Esophagus muscularis mucosa (tissue), 4 donors: ENCODE measurements at regions not wholly inside any gene's neighbourhood (a gene's known extent, or its start where the extent isn't known, plus 50 kb on each side); places are given as distances from the start of the nearest gene placed in this dataset.
A peak's percentile ranks its signal among the peaks of the same experiment; 100 is the strongest.

Experiments
- DNase-seq: peaks from one replicate; pipeline ENCODE4 v3.0.0-alpha.2; 2017; ENCODE audit errors: extremely low spot score
- H3K27ac ChIP-seq, 4 donors: fragments of 200-600 bp; sonication (generic); replicated peaks in 1 of 4; 1 replicate in 3 of 4; 2 replicates in 1 of 4; pipeline ENCODE4 v1.5.1; 2016 to 2019; ENCODE audit warnings: mild to moderate bottlenecking in 1 of 4
- H3K27me3 ChIP-seq, 4 donors: fragments of 200-600 bp; sonication (generic); one replicate each; pipeline versions ENCODE4 v1.5.1 to v1.6.0; 2016 to 2019
- H3K36me3 ChIP-seq, 4 donors: fragments of 200-600 bp; sonication (generic); one replicate each; pipeline ENCODE4 v1.5.1; 2016 to 2019
- H3K4me1 ChIP-seq, 4 donors: fragments of 200-600 bp; sonication (generic); one replicate each; pipeline ENCODE4 v1.5.1; 2016 to 2019
- H3K4me3 ChIP-seq, 4 donors: fragments of 200-600 bp; sonication (generic); 1 replicate in 2 of 4; 2 replicates in 2 of 4; pipeline ENCODE4 v1.5.1; 2016 to 2019; ENCODE audit warnings: mild to moderate bottlenecking in 4 of 4, moderate library complexity in 1 of 4
- H3K9me3 ChIP-seq, 4 donors: fragments of 200-600 bp; sonication (generic); 1 replicate in 3 of 4; 2 replicates in 1 of 4; pipeline ENCODE4 v1.5.1; 2016 to 2019
- CTCF ChIP-seq, 3 experiments: fragments of 200-600 bp in 2 of 3; fragments of 450-650 bp in 1 of 3; sonication (generic) in 2 of 3; IDR thresholded peaks; one replicate each; pipeline ENCODE4 v1.5.1; 2017 to 2019; ENCODE audit warnings: antibody characterized with exemption in 3 of 3, mild to moderate bottlenecking in 2 of 3, moderate library complexity in 1 of 3
- EP300 ChIP-seq: sonication (generic); formaldehyde crosslinking; IDR thresholded peaks from one replicate; pipeline ENCODE4 v1.6.1; 2017; ENCODE audit warnings: antibody characterized with exemption
- POLR2A ChIP-seq: fragments of 450-650 bp; IDR thresholded peaks from one replicate; pipeline ENCODE4 v1.6.1; 2017; ENCODE audit warnings: antibody characterized with exemption, moderate library complexity, mild to moderate bottlenecking, low read depth
- POLR2AphosphoS5 ChIP-seq, 2 donors: sonication (generic); formaldehyde crosslinking; IDR thresholded peaks; one replicate each; pipeline ENCODE4 v1.6.1; 2017; ENCODE audit warnings: antibody characterized with exemption in 2 of 2
- WGBS: methylation state at CpG from one replicate; pipeline ENCODE4 v1.1.5; 2018; 5-methylcytosine and 5-hydroxymethylcytosine counted together
- intact Hi-C: fragments of 100-400 bp; cut with DNase I; formaldehyde crosslinking; loops from one replicate; pipeline ENCODE4 v1.15.1; 2023
- small RNA-seq, 3 donors: library from RNA; depleted of rRNA; stranded (forward); fragments of <200 nt; gene quantifications; one replicate each; pipeline ENCODE3, GENCODE V24; 2016

- no peak for DNase-seq
- Histone ChIP-seq H3K36me3 (no peaks in the 10 kb centered on the region), H3K4me3 (no peak overlapping the region), H3K27ac (no peak overlapping the region), H3K4me1 (peaks cover 3 to 14% (median 13%) of the 10 kb centered on the region in 4 donors), H3K9me3 (no peaks in the 10 kb centered on the region), H3K27me3 (no peaks in the 10 kb centered on the region)
- intact Hi-C loops, result no loop called here
- no peak for TF ChIP-seq EP300
- no peak for TF ChIP-seq CTCF (IDR thresholded peaks at IDR 0.05)
- no peak for TF ChIP-seq POLR2A
- TF ChIP-seq POLR2AphosphoS5 (IDR thresholded peaks at IDR 0.05), result no peak
- 82% methylated on average over 4 of the region's 4 CpGs for WGBS
Observed at GRCh38 chr12:116504438-116504837, 54.7 kb upstream of the MAP1LC3B2 start.

GRCh38 chr12:116506697-116507064, 52.5 kb upstream of the MAP1LC3B2 start:
- no peak overlapping the region for H3K27ac ChIP-seq
- WGBS, result 87% methylated on average over 6 of the region's 6 CpGs
- intact Hi-C loops, result no loop called here

GRCh38 chr12:116508145-116509121, 50.7 kb upstream of the MAP1LC3B2 start:
- Histone ChIP-seq H3K4me1 (peaks cover 3 to 14% (median 13%) of the 10 kb centered on the region in 4 donors), H3K27me3 (no peaks in the 10 kb centered on the region), H3K27ac (peak overlapping the region; percentile 65 to 83 (median 72)), H3K4me3 (peak overlapping the region; percentile 51 to 55 (median 54)), H3K36me3 (no peaks in the 10 kb centered on the region), H3K9me3 (no peaks in the 10 kb centered on the region)
- intact Hi-C loops, result no loop called here
- TF ChIP-seq POLR2AphosphoS5 (IDR thresholded peaks at IDR 0.05) (no peak), EP300 (no peak), POLR2A (no peak), CTCF (IDR thresholded peaks at IDR 0.05) (no peak)
- 11% methylated on average over 50 of the region's 60 CpGs for WGBS
- no peak for DNase-seq

More at GRCh38 chr12:116506697-116507064, 52.5 kb upstream of the MAP1LC3B2 start:
- DNase-seq, result no peak
- Histone ChIP-seq H3K27me3 (no peaks in the 10 kb centered on the region), H3K4me1 (peaks cover 3 to 14% (median 13%) of the 10 kb centered on the region in 4 donors), H3K4me3 (no peak overlapping the region), H3K36me3 (no peaks in the 10 kb centered on the region), H3K9me3 (no peaks in the 10 kb centered on the region)
- TF ChIP-seq EP300, result no peak
- no peak for TF ChIP-seq POLR2A
- no peak for TF ChIP-seq CTCF (IDR thresholded peaks at IDR 0.05)
- TF ChIP-seq POLR2AphosphoS5 (IDR thresholded peaks at IDR 0.05), result no peak

Small RNA genes in the stretch of these regions (small RNA-seq; reads per million reads assigned to genes)
- 0 reads per million in 3 donors for gene MIR4472-2
